IMR-90 (cell line): ENCODE measurements at regions not wholly inside any gene's neighbourhood (a gene's known extent, or its start where the extent isn't known, plus 50 kb on each side); places are given as distances from the start of the nearest gene placed in this dataset.

Source experiments
- CHD1 ChIP-seq: IDR thresholded peaks from 2 replicates; pipeline ENCODE4 v1.6.1; 2012; ENCODE audit warnings: low read depth, low read length, improper control_type of control experiment
- POLR2A ChIP-seq: IDR thresholded peaks from 2 replicates; pipeline ENCODE4 v1.6.1; 2012; ENCODE audit warnings: mild to moderate bottlenecking, low read depth, low read length
- RAD21 ChIP-seq: IDR thresholded peaks from 2 replicates; pipeline ENCODE4 v1.6.1; 2012; ENCODE audit warnings: low read length, improper control_type of control experiment
- TF ChIP-seq, protein P1 (sequence below): conservative IDR thresholded peaks from 2 replicates; pipeline ENCODE4 v1.5.1; 2012; ENCODE audit warnings: mild to moderate bottlenecking, low read depth, low read length, improper control_type of control experiment
- TF ChIP-seq, protein P2 (sequence below): fragments of 150-350 bp; IDR thresholded peaks from 2 replicates; pipeline ENCODE4 v1.6.1; 2017; ENCODE audit warnings: mild to moderate bottlenecking, antibody characterized with exemption, low read length, low read depth

DNA sequence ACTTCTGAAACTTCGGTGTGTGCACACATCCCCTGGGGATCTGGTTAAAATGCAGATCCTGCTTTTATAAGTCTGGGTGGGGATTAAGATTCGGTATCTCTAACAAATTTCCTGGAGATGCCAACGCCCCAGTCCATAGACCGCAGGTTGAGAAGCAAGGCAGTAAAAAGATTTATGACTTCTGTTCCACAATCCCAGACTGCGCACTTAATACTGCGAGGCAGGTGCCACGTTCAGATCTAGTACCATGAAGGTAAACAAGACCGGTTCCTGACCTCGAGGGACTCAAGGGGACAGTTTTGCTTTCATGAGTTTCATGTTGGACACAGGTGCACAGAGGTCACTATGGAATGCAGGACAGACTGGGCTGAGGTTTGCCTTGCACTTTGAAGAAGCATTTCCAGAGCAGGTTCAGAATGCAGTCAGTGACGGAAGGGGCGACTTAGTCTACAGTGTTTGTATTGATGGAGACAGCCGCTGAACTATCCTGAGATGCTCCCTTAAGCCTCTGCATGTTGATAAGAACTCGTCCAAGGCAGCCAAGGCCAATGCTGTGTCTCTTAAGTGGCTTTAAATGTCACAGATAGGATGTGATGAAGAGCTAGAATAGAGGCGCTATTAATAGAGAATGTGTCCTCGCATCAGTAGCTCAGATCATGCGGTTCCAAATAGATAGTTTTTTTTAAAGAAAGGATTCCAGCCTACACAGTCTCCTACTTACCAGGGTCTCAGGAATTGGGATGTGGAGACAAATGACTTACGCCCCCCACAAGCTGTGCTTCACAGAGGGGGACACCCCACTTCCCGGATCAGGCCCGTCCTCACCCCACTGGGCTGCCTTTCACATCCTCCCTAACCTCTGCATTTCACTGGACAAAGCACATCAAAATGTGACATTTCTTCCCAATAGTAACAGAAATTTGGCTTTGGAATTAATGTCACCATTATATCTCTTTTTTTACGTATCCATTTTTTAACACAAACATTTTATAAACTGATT, 97.1 kb upstream of the IRS2 start:
- TF ChIP-seq, protein P1, sequence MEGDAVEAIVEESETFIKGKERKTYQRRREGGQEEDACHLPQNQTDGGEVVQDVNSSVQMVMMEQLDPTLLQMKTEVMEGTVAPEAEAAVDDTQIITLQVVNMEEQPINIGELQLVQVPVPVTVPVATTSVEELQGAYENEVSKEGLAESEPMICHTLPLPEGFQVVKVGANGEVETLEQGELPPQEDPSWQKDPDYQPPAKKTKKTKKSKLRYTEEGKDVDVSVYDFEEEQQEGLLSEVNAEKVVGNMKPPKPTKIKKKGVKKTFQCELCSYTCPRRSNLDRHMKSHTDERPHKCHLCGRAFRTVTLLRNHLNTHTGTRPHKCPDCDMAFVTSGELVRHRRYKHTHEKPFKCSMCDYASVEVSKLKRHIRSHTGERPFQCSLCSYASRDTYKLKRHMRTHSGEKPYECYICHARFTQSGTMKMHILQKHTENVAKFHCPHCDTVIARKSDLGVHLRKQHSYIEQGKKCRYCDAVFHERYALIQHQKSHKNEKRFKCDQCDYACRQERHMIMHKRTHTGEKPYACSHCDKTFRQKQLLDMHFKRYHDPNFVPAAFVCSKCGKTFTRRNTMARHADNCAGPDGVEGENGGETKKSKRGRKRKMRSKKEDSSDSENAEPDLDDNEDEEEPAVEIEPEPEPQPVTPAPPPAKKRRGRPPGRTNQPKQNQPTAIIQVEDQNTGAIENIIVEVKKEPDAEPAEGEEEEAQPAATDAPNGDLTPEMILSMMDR = no peak
- TF ChIP-seq, protein P2, sequence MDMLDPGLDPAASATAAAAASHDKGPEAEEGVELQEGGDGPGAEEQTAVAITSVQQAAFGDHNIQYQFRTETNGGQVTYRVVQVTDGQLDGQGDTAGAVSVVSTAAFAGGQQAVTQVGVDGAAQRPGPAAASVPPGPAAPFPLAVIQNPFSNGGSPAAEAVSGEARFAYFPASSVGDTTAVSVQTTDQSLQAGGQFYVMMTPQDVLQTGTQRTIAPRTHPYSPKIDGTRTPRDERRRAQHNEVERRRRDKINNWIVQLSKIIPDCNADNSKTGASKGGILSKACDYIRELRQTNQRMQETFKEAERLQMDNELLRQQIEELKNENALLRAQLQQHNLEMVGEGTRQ = no peak
- no peak for TF ChIP-seq RAD21
- TF ChIP-seq POLR2A = no peak
- no peak for TF ChIP-seq CHD1
